Tibial artery (tissue), 4 donors: ENCODE measurements at regions not wholly inside any gene's neighbourhood (a gene's known extent, or its start where the extent isn't known, plus 50 kb on each side); places are given as distances from the start of the nearest gene placed in this dataset.

Experiments used
- DNase-seq, 2 donors: peaks; one replicate each; pipeline ENCODE4 v3.0.0-alpha.2; 2019
- H3K27ac ChIP-seq, 2 donors: fragments of 200-600 bp; sonication (generic) in 1 of 2; 1 replicate in 1 of 2; 2 replicates in 1 of 2; pipeline ENCODE4 v1.5.1; 2018 to 2019; ENCODE audit warnings: mild to moderate bottlenecking in 1 of 2
- H3K27me3 ChIP-seq, 2 donors: fragments of 200-600 bp; sonication (generic) in 1 of 2; one replicate each; pipeline versions ENCODE4 v1.5.1 to v1.6.0; 2016 to 2019
- H3K36me3 ChIP-seq, 3 donors: fragments of 200-600 bp; sonication (generic) in 2 of 3; one replicate each; pipeline ENCODE4 v1.5.1; 2016 to 2019; ENCODE audit warnings: mild to moderate bottlenecking in 2 of 3
- H3K4me1 ChIP-seq, 4 donors: fragments of 200-600 bp; sonication (generic) in 2 of 4; 1 replicate in 3 of 4; 2 replicates in 1 of 4; pipeline ENCODE4 v1.5.1; 2016 to 2019
- H3K4me3 ChIP-seq, 2 donors: fragments of 200-600 bp; sonication (generic) in 1 of 2; 1 replicate in 1 of 2; 2 replicates in 1 of 2; pipeline ENCODE4 v1.5.1; 2018 to 2019; ENCODE audit warnings: mild to moderate bottlenecking in 2 of 2
- H3K9me3 ChIP-seq, 3 donors: fragments of 200-600 bp; sonication (generic) in 1 of 3; one replicate each; pipeline ENCODE4 v1.5.1; 2016 to 2019
- intact Hi-C: fragments of 100-400 bp; cut with DNase I; formaldehyde crosslinking; loops from one replicate; pipeline ENCODE4 v1.15.0; 2023; ENCODE audit warnings: low total_unique reads
- TF ChIP-seq, protein P1 (sequence below), 2 experiments: fragments of 200-600 bp in 1 of 2; fragments of 450-650 bp in 1 of 2; IDR thresholded peaks; one replicate each; pipeline ENCODE4 v1.5.1; 2017 to 2019; ENCODE audit warnings: antibody characterized with exemption in 2 of 2, mild to moderate bottlenecking in 1 of 2, moderate library complexity in 1 of 2

DNA sequence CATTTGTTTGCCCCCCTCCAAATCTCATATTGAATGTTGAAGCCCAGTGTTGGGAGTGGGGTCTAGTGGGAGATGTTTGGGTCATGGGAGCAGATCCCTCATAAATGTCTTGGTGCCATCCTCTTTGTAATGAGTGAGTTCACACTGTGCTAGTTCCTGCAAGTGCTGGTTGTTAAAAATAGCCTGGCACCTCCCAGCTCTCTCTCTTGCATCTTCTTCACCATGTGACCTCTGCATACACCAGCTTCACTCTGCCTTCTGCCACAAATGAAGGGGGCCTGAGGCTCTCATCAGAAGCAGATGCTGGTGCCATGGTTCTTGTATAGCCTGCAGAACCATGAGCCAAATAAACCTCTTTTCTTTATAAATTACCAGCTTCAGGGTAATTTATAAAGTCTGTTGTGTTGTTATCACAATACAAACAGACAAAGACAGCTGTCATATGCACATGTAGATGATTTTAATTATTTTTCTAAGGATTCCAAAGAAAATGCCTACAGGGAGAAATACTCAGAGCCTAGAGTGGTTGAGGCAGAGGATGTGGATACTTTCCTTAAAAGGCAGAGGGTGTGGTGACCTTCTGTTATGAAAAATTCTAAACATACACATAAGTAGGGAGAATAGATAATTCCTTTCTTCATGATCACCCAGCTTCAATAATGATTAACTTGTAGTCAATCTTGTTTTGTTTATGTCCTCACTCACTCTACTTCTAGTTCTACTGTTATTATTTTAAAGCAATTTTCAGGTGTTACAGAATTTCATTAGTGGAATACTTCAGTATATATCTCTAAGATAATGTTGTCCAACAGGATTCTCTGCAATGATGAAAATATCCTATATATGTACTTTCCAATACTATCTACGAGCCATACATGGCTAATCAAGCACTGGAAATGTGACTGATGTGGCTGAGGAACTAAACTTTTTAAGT is 75.1 kb upstream of the RANBP6 start:
- Histone ChIP-seq H3K4me3 (no peak overlapping the region), H3K27me3 (no peaks in the 10 kb centered on the region), H3K4me1 (no peaks in the 10 kb centered on the region), H3K9me3 (no peaks in the 10 kb centered on the region), H3K27ac (no peak overlapping the region), H3K36me3 (no peaks in the 10 kb centered on the region)
- TF ChIP-seq, protein P1, sequence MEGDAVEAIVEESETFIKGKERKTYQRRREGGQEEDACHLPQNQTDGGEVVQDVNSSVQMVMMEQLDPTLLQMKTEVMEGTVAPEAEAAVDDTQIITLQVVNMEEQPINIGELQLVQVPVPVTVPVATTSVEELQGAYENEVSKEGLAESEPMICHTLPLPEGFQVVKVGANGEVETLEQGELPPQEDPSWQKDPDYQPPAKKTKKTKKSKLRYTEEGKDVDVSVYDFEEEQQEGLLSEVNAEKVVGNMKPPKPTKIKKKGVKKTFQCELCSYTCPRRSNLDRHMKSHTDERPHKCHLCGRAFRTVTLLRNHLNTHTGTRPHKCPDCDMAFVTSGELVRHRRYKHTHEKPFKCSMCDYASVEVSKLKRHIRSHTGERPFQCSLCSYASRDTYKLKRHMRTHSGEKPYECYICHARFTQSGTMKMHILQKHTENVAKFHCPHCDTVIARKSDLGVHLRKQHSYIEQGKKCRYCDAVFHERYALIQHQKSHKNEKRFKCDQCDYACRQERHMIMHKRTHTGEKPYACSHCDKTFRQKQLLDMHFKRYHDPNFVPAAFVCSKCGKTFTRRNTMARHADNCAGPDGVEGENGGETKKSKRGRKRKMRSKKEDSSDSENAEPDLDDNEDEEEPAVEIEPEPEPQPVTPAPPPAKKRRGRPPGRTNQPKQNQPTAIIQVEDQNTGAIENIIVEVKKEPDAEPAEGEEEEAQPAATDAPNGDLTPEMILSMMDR (IDR thresholded peaks at IDR 0.05) = no peak
- no peak for DNase-seq
- intact Hi-C loops = no loop called here

DNA sequence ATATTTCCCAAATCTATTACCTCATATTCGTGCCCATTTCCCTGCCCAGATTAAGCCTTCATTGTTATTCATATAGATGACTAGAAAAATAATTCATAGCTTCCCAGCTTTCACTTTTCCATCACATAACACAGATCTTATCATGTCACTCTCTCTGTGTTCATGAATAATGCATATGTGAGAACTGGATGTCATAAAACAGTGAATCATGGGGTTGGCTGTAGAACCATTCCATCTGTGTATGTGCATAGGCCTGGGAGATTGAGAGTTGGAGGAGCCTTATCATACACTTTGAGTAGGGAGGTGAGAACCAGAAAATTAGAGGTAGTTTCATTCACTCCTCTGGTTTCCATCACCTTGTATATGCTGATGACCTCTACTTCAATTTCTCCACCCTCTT is 73.9 kb upstream of the RANBP6 start:
- Histone ChIP-seq H3K9me3 (no peaks in the 10 kb centered on the region), H3K36me3 (no peaks in the 10 kb centered on the region), H3K27ac (no peak overlapping the region), H3K27me3 (no peaks in the 10 kb centered on the region), H3K4me1 (no peaks in the 10 kb centered on the region), H3K4me3 (no peak overlapping the region)
- TF ChIP-seq, protein P1 (IDR thresholded peaks at IDR 0.05) = no peak
- DNase-seq = no peak
- intact Hi-C loops = no loop called here

DNA sequence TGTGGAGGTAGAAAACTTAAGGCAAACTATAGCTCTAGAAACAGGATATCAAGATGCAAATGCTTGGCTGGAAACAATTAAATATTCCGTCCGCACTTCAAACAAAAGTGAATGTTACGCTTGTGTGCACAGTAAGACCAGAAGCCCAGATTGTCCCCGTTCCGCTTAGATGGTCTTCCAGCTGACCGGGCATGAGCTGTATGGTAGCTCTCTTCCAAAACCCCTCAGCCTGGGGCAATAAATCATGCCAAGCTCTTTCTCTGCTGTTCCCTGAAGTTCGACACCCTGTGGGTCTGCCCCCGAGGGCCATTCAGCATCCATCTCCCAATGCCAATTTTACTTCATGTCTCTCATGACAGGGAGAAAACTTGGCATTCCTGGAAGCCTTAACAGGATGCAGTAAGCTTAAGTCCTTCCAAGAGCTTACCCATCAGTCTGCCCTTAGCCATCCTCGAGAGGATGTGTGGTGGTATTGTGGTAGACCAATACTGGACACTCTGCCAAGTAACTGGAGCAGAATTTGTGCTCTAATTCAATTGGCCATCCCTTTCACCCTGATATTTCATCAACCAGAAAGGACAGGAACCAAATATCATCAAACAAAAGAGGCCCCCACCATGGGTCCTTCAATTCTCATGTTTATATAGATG is 70.7 kb upstream of the RANBP6 start:
- no peaks in the 10 kb centered on the region for H3K9me3 ChIP-seq
- H3K4me3 ChIP-seq = no peak overlapping the region
- TF ChIP-seq, protein P1 (IDR thresholded peaks at IDR 0.05) = no peak
- H3K27me3 ChIP-seq = no peaks in the 10 kb centered on the region
- intact Hi-C loops = no loop called here
- H3K36me3 ChIP-seq = no peaks in the 10 kb centered on the region
- H3K4me1 ChIP-seq = no peaks in the 10 kb centered on the region
- no peak overlapping the region for H3K27ac ChIP-seq
- DNase-seq = no peak

DNA sequence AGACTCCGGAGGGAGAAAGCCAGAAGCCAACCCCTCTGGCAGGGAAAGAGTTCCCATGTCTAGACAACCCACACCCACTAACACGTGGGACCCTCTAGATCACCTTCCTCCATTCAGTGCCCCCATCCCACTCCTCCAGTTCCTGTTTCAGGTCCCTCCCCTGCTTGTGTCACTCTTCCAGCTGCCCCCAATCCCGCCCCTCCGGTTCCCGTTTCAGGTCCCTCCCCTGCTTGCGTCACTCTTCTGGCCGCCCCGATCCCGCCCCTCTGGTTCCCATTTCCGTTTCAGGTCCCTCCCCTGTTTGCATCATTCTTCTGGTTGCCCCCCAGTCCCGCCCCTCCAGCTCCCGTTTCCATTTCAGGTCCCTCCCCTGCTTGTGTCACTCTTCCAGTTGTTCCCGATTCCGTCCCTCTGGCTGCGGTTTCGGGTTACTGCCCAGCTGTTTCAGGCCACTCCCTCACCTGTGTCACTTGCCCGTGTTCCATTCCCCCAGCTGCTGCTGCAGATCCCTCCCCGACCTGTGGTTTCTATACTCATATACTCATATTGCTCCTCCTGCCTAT is 64.8 kb upstream of the RANBP6 start:
- Histone ChIP-seq H3K27me3 (no peaks in the 10 kb centered on the region), H3K4me1 (peaks cover 0 to 5% (median 2%) of the 10 kb centered on the region in 4 donors), H3K4me3 (peak overlapping the region; percentile 47 to 54), H3K27ac (peak overlapping the region; percentile 63 to 77), H3K9me3 (no peaks in the 10 kb centered on the region), H3K36me3 (no peaks in the 10 kb centered on the region)
- DNase-seq = peak; percentile 82 to 93
- intact Hi-C loops = no loop called here
- TF ChIP-seq, protein P1 (IDR thresholded peaks at IDR 0.05) = peak in 1 of 2 experiments; percentile 11

DNA sequence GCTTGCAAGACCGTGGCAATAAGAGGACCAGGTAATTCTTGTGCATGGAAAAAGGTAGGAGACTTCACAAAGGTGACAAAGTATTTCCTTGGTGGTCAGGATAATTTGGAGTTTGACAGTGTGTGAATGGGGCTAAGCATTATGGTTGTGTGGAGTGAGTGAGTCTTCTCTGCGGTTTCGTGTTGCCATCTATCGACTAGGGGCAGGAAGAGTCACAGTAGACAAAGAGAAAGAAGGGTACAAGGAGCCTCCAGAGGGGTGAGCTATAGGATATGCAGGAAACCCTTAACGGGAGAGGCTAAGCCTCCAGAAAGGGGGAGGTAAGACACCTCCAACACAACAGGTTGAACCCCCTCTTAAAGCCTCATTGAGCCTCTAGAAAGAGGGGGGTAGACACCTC is 64.0 kb upstream of the RANBP6 start:
- Histone ChIP-seq H3K27ac (peak overlapping the region in 1 of 2 donors; percentile 77), H3K4me3 (peak overlapping the region in 1 of 2 donors; percentile 54), H3K9me3 (no peaks in the 10 kb centered on the region), H3K27me3 (no peaks in the 10 kb centered on the region), H3K36me3 (no peaks in the 10 kb centered on the region), H3K4me1 (peaks cover 0 to 5% (median 2%) of the 10 kb centered on the region in 4 donors)
- no peak for DNase-seq
- TF ChIP-seq, protein P1 (IDR thresholded peaks at IDR 0.05) = no peak
- intact Hi-C loops = no loop called here
